ENCODE measurements at regions not wholly inside any gene's neighbourhood (a gene's known extent, or its start where the extent isn't known, plus 50 kb on each side); places are given as distances from the start of the nearest gene placed in this dataset.

- Histone ChIP-seq H3K9me3 (no peaks in the 10 kb centered on the region), H3K27me3 (no peaks in the 10 kb centered on the region), H3K27ac (no peak overlapping the region), H3K36me3 (no peaks in the 10 kb centered on the region), H3K4me3 (no peak overlapping the region), H3K4me1 (no peaks in the 10 kb centered on the region)
- TF ChIP-seq CTCF (IDR thresholded peaks at IDR 0.05): no peak
- no peak for TF ChIP-seq POLR2A (IDR thresholded peaks at IDR 0.05)
- TF ChIP-seq EP300 (IDR thresholded peaks at IDR 0.05): no peak
- 49 to 76% methylated on average over 4 of the region's 4 CpGs for WGBS, 2 donors
- DNase-seq (ENCODE audit: low spot score in 2 of 2): no peak
These were observed 190.1 kb downstream of the ZNF330 start for GRCh38 chr4:141410839-141411238.

- Histone ChIP-seq H3K27me3 (no peaks in the 10 kb centered on the region), H3K27ac (no peak overlapping the region), H3K4me3 (no peak overlapping the region), H3K9me3 (no peaks in the 10 kb centered on the region), H3K36me3 (no peaks in the 10 kb centered on the region), H3K4me1 (peaks cover 0 to 9% (median 0%) of the 10 kb centered on the region in 4 donors)
- 69 to 77% methylated on average over 1 of the region's 1 CpG for WGBS, 2 donors
- TF ChIP-seq CTCF (IDR thresholded peaks at IDR 0.05) (no peak), EP300 (IDR thresholded peaks at IDR 0.05) (no peak), POLR2A (IDR thresholded peaks at IDR 0.05) (no peak)
- DNase-seq (ENCODE audit: low spot score in 2 of 2): no peak
These were observed 191.2 kb downstream of the ZNF330 start for GRCh38 chr4:141411936-141412335.

GRCh38 chr4:141413366-141413765 lies 192.7 kb downstream of the ZNF330 start:
- Histone ChIP-seq H3K27ac (no peak overlapping the region), H3K4me3 (no peak overlapping the region), H3K4me1 (peaks cover 0 to 14% (median 0%) of the 10 kb centered on the region in 4 donors), H3K9me3 (no peaks in the 10 kb centered on the region), H3K27me3 (no peaks in the 10 kb centered on the region), H3K36me3 (no peaks in the 10 kb centered on the region)
- WGBS, 2 donors: 50 to 55% methylated on average over 2 of the region's 2 CpGs
- DNase-seq (ENCODE audit: low spot score in 2 of 2): no peak
- no peak for TF ChIP-seq EP300 (IDR thresholded peaks at IDR 0.05)
- no peak for TF ChIP-seq CTCF (IDR thresholded peaks at IDR 0.05)
- no peak for TF ChIP-seq POLR2A (IDR thresholded peaks at IDR 0.05)

GRCh38 chr4:141415651-141416050 lies 195.0 kb downstream of the ZNF330 start:
- no peak overlapping the region for H3K27ac ChIP-seq
- no peaks in the 10 kb centered on the region for H3K36me3 ChIP-seq
- DNase-seq (ENCODE audit: low spot score in 2 of 2): no peak
- no peaks in the 10 kb centered on the region for H3K9me3 ChIP-seq
- no peak for TF ChIP-seq POLR2A (IDR thresholded peaks at IDR 0.05)
- TF ChIP-seq CTCF (IDR thresholded peaks at IDR 0.05): no peak
- no peak for TF ChIP-seq EP300 (IDR thresholded peaks at IDR 0.05)
- H3K4me3 ChIP-seq: no peak overlapping the region
- H3K27me3 ChIP-seq: no peaks in the 10 kb centered on the region
- peaks cover 0 to 14% (median 0%) of the 10 kb centered on the region in 4 donors for H3K4me1 ChIP-seq
- WGBS, 2 donors: 49 to 79% methylated on average over 2 of the region's 2 CpGs

- H3K4me1 ChIP-seq: peaks cover 0 to 14% (median 0%) of the 10 kb centered on the region in 4 donors
- H3K27ac ChIP-seq: no peak overlapping the region
- no peak for DNase-seq (ENCODE audit: low spot score in 2 of 2)
- TF ChIP-seq EP300 (IDR thresholded peaks at IDR 0.05) (no peak), CTCF (IDR thresholded peaks at IDR 0.05) (no peak), POLR2A (IDR thresholded peaks at IDR 0.05) (no peak)
- no peaks in the 10 kb centered on the region for H3K9me3 ChIP-seq
- H3K27me3 ChIP-seq: no peaks in the 10 kb centered on the region
- H3K4me3 ChIP-seq: no peak overlapping the region
- 24 to 38% methylated on average over 2 of the region's 2 CpGs for WGBS, 2 donors
- no peaks in the 10 kb centered on the region for H3K36me3 ChIP-seq
These were observed 195.5 kb downstream of the ZNF330 start for GRCh38 chr4:141416219-141416618.

All from tibial nerve (tissue), 4 donors.